GM20000 (cell line): ENCODE measurements at regions not wholly inside any gene's neighbourhood (a gene's known extent, or its start where the extent isn't known, plus 50 kb on each side); places are given as distances from the start of the nearest gene placed in this dataset.

Experiments used
- DNase-seq: peaks from one replicate; pipeline ENCODE4 v3.0.0; 2012; ENCODE audit warnings: low spot score
- TF ChIP-seq, protein P1 (sequence below): IDR thresholded peaks from 2 replicates; pipeline ENCODE4 v1.5.1; 2012; ENCODE audit warnings: mild to moderate bottlenecking, control low read depth; ENCODE audit errors: extremely low read depth, missing control alignments

DNA sequence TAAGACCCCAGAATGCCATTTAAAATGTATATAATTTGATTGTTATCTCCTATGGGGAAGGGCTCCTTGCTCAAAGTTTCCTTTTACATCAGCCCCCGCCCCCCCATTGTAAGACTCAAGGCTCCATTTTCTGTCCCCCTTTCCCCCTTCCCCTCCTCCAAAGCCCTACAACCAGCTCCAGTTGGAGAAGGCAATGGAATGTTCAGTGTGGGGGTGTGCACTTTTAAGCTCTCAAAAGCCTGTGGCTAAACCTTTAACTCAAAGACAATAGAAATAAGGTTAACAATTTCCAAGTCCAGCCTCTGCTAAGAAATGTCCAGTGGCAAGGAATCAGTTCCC lies 114.7 kb downstream of the NOG start:
- TF ChIP-seq, protein P1, sequence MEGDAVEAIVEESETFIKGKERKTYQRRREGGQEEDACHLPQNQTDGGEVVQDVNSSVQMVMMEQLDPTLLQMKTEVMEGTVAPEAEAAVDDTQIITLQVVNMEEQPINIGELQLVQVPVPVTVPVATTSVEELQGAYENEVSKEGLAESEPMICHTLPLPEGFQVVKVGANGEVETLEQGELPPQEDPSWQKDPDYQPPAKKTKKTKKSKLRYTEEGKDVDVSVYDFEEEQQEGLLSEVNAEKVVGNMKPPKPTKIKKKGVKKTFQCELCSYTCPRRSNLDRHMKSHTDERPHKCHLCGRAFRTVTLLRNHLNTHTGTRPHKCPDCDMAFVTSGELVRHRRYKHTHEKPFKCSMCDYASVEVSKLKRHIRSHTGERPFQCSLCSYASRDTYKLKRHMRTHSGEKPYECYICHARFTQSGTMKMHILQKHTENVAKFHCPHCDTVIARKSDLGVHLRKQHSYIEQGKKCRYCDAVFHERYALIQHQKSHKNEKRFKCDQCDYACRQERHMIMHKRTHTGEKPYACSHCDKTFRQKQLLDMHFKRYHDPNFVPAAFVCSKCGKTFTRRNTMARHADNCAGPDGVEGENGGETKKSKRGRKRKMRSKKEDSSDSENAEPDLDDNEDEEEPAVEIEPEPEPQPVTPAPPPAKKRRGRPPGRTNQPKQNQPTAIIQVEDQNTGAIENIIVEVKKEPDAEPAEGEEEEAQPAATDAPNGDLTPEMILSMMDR, result no peak

GRCh38 chr17:56708670-56709410 lies 115.3 kb downstream of the NOG start:
- TF ChIP-seq, protein P1, result no peak
- no peak for DNase-seq

More for the DNA sequence above, 114.7 kb downstream of the NOG start:
- no peak for DNase-seq

GRCh38 chr17:56710986-56711385 lies 117.5 kb downstream of the NOG start:
- TF ChIP-seq, protein P1, result no peak
- DNase-seq, result no peak

- DNase-seq, result peak; percentile 79
- TF ChIP-seq, protein P1, result peak; percentile 77
These were observed 117.9 kb downstream of the C17orf67 start for GRCh38 chr17:56715613-56716357.

DNA sequence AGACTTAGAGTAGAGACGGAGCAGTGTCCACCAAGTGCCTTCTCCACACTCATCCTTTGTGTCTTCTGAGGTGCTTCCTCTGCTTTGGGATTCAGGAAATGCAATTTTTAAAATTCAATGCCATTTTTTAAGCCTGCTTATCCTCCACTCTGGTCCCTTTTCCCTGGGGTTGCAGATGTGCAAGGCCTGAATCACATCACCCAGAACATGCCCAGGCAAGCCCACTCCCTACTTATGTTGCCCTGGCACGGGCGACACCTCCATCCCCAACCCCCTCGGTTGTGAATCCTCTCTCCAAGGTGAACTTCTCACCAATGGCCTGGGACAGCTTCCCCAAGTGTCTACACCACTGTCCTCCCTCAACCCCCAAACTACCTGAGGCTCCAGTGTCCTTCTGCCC lies 116.2 kb downstream of the C17orf67 start:
- TF ChIP-seq, protein P1, result no peak
- DNase-seq, result no peak

DNA sequence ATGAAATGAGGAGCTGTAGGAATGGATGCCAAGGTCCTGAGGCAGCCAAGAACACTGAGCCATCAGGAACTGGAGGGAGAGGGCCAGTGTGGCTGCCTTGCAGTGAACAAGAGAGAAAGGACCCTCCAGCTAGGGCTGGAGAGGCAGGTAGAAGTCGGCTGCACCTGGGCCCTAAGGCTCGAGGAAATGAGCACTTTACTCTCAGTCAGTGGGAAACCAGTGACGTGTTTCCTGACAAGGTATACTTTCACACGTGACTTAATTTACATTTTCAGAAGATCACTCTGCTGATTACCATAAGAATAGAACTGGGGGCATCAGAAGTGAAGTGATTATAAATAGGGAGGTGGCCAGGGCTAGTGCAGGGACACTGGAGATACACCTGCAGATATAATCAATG lies 115.2 kb downstream of the C17orf67 start:
- TF ChIP-seq, protein P1, result no peak
- DNase-seq, result no peak

- TF ChIP-seq, protein P1, result no peak
These were observed 110.3 kb downstream of the C17orf67 start for GRCh38 chr17:56723421-56723820.

More at GRCh38 chr17:56723421-56723820, 110.3 kb downstream of the C17orf67 start:
- no peak for DNase-seq
